PC-9 (cell line): ENCODE measurements at regions not wholly inside any gene's neighbourhood (a gene's known extent, or its start where the extent isn't known, plus 50 kb on each side); places are given as distances from the start of the nearest gene placed in this dataset.

Experiments used
- CTCF ChIP-seq: fragments of 200-600 bp; sonication (generic); conservative IDR thresholded peaks from 2 replicates; pipeline ENCODE4 v1.6.1; 2017; ENCODE audit warnings: mixed run types, antibody characterized with exemption, mild to moderate bottlenecking, moderate library complexity
- EZH2 ChIP-seq: fragments of 200-600 bp; sonication (generic); IDR thresholded peaks from 2 replicates; pipeline ENCODE4 v1.8.0; 2017; ENCODE audit warnings: antibody characterized with exemption, low read depth

- TF ChIP-seq CTCF (no peak), EZH2 (no peak)
Measured at GRCh38 chr11:13223112-13223511, 54.5 kb upstream of the BMAL1 start.
